HG03378 (cell line): ENCODE measurements at regions not wholly inside any gene's neighbourhood (a gene's known extent, or its start where the extent isn't known, plus 50 kb on each side); places are given as distances from the start of the nearest gene placed in this dataset.
A peak's percentile ranks its signal among the peaks of the same experiment; 100 is the strongest.

Source experiments
- ATAC-seq: cut with Tn5 transposase; IDR thresholded peaks from one replicate; pipeline ENCODE4 v1.9.1; 2021; ENCODE audit warnings: mild to moderate bottlenecking, moderate library complexity; ENCODE audit not compliant: unreplicated experiment

DNA sequence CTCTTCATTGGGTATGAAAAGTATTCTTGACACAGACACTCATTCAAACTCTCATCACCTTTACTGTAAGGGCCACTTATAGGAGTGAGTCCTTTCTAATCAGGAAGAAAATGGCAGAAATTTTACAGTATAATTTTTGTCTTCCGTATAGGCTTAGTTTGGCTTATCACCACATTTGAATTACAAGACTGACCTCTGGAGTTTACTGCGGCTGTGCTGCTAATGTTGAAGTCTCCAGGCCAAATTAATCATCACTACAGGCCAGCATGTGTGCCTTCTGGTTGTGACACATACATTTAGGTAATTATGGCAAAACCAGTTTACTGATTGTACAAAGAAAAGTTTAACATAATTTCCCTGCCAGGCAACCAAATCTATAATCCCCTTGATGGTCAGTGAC, 753.6 kb upstream of the GCFC2 start:
- ATAC-seq, result no peak

DNA sequence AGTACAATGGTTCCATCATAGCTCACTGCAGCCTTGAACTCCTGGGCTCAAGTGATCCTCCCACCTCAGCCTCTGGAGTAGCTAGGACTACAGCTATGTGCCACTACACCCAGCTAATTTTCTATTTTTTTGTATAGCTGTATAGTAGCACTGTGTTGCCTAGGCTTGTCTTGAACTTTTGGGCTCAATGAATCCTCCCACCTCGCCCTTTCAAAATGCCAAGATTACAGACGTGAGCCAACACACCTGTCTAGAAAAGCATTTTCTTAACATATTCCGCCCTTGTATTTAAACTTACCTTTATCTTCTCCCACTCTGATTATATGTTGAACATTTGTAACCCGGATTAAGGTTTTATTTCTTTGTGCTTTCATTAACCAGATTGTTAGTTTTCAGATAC, 750.7 kb upstream of the GCFC2 start:
- no peak for ATAC-seq

DNA sequence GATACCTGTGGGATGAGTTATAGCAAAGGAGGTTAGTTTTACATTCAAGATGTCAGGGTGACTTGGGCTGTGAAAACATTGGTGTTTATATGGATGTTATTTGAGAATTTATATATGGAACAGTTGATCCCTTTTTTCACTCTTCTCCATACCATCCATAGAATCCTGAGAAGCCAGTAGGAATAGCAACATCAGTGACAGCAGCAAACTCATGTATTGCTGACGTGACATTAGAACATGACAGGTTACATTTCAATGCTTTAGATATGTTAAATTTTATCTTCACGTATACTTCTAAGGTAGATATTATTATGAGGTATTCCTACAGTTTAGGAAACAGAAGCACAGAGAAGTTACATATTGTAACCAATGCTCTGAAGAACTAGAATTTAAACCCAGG, 745.2 kb upstream of the GCFC2 start:
- ATAC-seq, result no peak

DNA sequence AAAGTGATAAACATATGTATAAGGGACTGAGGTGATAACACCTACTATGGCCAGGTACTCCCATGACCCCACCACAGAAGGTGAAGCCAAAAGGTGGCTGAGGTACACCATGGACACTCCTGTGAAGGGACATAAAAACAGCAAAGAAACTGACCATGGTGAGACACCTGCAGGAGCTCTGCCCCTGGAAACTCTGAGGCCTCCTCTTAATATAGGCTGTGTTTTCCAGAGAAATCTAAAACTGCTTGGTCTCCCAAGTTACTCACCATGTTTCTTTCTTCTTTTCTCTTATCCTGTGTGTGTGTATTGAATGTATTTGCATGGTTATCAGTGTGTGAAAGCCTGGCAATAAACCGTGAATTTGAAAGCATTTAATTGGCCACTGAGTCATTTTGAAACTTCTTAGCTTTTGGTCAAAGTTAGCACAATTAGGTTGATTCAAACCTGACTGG, 739.3 kb upstream of the GCFC2 start:
- ATAC-seq, result peak; percentile 60

DNA sequence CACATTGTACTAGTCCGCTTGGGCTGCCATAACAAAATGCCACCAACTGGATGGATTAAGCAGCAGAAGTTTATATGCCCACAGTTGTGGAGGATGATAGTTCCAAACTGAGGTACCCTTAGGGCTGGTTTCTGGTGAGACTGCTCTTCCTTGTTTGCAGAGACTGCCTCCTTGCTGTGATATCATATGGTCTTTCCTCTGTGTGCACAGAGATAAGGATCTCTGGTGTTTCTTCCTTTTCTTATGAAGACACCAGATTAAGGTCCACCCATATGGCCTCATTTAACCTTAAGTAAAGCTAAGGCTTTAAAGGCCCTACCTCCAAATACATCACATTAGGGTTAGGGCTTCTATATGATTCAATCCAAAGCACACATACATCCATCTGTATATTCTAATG, 738.2 kb upstream of the GCFC2 start:
- no peak for ATAC-seq

DNA sequence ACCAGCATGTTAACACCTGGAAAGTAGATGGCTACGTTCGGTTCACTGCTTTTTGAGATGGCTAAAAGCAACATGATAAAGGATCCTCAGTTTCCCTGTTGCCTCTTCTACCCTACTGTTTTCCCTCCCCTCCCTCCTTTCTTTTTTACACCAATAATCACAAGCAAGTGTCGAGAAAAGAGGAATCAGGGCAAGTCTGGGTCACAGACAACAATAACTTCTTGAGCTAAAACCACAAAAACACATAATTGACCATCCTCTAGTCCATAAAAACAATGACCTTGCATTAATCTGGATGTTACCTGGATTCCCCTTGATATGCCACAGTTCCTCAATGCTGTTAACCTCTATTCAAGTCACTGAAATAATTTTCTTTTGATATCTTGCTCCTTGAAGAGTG, 736.6 kb upstream of the GCFC2 start:
- no peak for ATAC-seq

DNA sequence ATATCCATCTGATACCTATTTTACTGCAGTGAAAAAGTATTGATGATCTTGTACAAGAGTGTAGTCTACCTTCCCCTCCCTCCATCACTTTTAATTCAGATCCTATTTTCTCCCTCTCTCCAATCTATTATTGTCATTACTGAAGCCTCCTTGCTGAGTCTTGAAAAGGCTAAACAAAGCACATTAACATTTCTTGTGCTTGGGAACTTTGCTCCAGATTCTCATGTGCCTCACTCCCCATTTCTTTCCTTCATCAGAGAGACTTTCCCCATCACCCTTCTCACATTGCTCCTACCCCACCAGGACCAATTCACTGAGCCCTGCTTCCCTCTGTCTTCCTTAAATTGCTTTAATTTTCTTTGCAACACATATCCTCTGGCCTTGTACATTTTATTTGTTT, 736.2 kb upstream of the GCFC2 start:
- ATAC-seq, result no peak

DNA sequence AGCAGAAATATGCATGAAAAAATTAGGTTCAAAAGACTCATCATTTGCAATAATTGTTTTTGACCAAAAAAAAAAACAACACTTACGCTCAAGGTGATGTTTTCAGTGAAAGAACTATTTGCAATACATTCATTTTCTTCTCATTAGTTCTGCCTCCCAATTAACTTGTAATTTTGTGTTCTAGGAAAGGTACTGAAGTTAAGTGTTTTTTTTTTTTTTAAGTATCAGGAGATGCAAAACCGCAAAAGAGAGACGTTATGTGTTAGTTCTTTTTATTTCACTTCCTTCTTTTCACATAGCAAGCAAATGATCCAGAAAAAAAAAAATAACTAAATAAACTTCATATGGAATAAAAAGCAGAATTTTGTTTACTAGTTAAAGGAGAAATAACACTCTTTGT, 735.2 kb upstream of the GCFC2 start:
- no peak for ATAC-seq

DNA sequence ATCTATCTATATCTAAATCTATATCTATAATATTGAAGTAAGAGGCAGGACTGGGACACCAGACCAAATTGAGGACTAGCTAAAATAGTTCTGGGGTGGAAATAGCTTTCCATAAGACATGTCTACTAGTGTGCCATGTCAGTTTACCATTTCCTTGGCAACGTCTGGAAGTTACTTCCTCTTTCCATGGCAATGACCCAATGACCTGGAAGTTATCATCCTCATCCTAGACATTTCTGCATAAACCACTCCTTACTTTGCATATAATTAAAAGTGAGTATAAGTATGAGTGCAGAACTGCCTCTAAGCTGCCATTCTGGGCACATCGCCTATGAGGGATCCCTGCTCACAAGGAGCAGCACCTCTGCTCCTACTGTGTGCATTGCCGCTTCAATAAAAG, 734.0 kb upstream of the GCFC2 start:
- no peak for ATAC-seq

DNA sequence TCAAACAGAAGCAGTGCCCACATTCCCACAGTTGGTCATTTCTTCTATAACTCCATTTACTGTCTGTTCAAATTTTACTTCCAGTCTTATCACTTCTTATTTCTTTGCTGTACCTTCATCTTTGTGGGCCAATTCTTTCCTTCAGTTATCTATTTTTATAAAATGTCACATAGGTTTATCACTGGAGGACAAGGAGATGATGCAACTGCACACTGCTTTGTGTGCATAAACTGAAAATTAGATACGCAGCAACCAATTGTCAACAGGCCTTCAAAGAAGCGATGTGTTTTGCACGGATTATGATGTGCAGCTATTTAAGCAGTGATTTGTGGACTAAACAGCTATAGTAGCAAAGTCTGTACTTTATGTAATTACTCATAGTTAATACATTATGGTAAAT, 726.8 kb upstream of the GCFC2 start:
- no peak for ATAC-seq

DNA sequence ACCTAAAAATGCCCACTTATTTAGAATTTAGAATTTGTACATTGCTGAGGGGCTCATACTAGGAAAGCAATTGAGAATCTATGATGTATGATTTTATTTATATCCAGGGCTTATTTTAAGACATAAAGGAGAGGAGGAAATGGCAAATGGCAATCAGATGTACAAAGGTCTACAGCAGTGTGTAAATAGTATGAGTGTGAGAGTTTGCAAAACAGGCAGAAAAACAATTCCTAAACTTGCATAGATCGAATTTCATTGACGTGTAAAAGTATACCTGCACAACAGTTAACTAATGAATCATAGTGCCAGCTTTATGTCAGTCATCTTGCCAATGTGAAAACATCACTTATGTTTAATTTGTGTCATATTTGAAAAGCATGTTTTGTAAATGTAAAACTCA, 718.7 kb upstream of the GCFC2 start:
- no peak for ATAC-seq

DNA sequence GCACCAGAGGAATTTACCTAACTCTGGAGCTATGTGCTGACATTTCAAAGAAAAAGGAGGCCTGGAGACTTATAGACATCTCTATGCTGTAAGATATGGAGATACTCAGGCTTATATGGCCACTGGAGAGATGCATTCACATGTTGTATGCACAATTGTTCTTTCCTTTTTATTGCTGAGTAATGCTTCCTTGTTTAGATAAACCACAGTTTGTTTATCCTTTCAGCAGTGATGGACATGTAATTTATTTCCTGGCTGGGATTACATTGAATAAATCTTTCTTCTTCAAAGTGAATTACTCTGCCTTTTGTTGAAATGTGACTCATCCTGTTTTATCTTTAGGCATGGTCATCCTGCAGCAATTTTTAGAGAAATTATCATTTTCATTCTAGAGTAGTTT, 716.7 kb upstream of the GCFC2 start:
- ATAC-seq, result no peak

DNA sequence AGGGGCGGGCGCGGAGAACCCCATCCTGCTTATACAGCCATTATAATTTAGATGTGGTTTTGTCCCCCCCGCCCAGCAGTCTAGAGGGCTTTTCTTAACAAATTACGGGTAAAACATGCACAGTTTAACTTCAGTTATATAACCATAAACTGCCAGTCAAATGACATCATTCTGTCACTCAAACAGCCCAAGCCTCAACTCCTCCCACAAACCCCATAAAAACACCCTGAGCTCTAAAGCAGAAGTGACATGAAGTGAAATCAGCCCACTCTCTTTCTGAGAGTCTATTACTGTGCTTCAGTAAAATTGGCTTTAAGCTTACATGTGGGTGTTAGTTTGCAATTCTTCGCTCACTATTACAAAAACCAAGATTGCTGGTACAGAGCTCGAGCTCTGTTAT, 705.1 kb upstream of the GCFC2 start:
- ATAC-seq, result no peak

DNA sequence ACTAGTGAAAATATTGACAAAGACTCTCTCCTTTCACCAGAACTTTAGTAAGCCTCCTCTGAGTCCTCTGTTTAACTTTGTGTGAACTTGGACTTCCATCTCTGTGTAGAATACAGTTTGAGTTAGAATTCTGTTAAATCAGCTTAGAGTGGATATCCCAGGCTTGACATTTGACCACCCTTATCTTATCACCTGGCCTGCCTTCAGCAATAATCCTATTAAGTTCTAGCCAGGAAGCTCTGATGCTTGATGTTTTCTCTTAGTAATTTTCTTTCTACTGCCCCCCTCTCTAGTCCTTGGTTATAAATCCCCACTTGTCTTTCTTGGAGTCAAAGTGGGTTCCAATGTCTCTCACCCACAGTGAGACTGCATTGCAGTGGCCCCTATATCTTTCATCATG, 702.7 kb upstream of the GCFC2 start:
- ATAC-seq, result no peak

DNA sequence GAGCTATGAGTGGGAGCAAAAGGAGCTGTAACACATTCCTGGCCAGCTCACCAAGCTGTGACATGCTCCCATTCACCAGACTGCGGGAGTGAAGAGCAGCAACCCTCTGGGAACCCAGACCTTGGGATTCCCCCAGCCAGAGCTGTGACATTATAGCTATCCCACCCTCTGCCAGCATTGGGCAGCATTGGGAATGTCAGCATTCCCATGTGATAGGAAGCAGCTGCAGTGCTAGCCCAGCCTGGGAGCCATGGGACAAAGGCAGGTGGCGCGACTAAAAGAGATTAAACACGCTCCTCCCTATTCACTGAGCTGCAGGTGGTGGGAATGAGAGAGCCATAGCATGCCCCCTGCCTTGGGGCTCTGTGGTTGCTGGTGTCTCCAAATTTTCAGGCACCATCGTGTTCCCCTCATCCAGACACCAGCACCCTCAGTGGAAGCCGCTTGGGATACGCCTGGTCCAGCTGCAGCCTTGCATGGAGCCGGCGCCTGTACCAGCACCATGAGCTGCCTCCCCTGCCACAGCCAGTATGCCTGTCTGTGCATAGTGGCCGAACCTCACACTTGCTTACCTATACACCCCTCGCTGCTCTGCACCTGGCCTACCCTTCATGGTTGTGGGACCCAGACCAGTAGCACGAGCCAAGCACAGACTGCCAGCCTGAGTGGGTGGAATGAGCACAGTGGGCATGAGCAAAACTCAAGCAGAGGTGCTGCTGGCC, 695.6 kb upstream of the GCFC2 start:
- ATAC-seq, result no peak

DNA sequence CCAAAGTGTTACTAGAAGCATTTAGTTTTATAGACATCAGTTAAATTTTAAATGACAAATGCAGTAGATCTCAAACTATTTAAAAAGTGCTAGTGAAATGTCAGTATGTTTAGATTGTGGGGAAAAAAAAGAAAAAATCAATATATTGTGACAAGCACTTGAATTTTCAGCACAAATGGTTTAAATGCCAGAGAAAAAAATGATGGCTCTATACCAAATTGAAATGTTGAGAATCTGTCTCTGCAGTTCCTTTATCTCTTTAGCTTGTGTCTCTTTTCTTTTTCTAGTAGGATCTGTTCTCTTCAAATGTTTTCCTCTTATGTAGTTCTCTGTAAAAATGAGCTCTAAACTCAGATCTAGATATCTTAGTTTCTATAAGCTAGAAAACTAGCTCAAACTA, 682.6 kb upstream of the GCFC2 start:
- ATAC-seq, result no peak

DNA sequence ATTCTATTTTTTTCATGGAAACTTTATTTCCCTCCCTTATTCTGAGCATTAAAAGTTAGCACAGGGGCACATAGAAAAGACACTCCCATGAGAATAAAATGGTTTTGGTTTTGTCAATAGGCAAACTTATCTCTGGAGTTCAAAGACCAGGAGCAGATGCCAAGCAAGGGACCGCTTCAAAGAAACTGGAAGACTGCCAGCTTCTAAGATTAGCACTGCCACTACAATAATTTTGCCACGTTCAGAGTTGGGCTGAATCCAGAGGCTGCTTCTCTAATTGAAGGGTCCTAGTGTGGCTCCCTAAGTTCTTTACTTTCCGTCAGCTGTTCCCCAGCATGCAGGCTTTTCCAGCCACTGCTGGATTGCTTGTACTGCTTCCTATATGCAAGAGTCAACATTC, 681.0 kb upstream of the GCFC2 start:
- no peak for ATAC-seq

DNA sequence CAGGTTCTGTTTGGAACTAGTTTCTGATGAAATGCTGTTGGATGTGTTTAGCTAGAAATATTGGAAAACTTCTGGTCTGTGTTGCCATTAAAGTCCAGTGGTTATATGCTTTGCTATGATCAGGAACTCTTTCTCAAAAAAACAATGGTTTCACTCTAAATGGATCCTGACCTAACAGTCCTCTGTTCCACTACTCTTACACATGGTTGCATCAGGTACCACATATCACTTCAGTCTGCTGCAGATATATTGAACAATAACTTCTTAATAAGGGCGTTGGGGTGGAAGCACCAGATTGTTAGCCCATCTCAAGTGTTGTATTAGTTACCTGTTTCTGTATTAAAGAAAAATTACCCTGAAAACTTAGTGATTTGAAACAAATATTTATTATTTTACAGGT, 676.6 kb upstream of the GCFC2 start:
- ATAC-seq, result no peak

DNA sequence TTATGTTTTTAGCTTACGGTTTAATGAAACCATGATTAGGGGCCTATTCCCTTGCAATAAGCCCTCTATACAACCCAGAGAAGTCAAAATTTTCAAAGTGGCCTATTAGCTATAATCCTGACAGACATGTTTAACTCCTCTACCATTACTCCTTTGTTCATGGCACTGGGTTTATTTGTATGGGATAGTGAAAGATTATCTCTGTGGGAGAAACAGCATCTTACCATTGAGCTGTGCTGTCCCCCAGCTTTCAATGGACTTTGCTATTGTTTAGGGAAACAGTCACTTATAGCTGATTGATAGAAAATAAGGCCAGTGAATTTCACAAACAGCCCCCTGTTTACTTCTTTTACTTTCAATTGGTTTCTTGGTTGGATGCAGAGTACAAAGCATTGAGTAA, 675.2 kb upstream of the GCFC2 start:
- no peak for ATAC-seq

DNA sequence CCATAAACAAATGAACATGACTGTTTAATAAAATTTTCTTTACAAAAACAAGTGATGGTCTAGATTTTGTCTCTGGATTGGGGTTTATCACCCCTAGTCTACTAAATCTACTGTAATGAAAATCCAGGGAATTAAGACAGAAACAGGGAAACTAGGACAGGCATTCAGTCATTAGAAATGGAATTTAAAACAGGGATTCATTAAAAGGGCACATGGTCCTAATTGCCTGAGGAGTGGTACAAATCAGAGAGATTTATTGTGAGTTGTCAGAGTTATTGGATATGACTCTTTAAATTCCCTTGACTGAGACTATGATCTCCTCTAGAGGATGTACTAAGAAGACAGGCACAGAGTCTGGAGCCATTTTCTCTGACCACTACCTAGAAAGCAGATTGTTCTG, 670.9 kb upstream of the GCFC2 start:
- ATAC-seq, result no peak

DNA sequence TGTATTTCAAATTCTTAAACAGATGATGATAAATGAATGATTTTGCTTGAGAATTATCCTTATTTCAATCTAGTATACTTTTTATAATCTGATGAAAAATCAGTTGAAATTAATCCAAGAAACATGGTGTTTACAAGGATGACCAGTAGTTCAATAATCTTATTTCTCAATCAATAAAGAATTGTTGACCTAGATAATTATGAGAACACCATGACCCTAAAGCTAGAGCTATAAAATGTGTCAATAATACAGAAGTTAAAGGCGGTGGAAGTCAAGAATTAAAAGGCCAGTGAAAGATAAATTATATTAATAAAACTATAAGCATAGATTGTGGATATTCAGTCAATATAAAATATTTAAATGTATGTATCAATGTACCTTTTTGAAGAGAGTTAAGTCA, 667.4 kb upstream of the GCFC2 start:
- no peak for ATAC-seq

DNA sequence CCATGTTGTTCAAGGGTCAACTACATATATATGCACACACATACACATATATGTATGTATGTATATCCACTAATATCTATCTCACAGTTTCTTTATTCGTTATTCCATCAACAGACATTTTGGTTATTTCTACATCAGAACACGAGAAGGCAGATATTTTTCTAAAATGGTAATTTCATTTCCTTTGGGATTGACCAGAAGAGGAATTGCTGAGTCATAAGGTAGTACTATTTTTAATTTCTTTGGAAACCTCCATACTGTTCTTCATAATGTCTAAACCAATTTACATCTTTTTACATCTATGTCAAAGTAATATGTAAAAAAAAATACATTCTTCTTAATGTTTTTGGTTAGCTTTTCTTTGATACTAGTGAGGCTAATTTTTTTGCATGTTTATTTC, 630.7 kb upstream of the GCFC2 start:
- no peak for ATAC-seq

DNA sequence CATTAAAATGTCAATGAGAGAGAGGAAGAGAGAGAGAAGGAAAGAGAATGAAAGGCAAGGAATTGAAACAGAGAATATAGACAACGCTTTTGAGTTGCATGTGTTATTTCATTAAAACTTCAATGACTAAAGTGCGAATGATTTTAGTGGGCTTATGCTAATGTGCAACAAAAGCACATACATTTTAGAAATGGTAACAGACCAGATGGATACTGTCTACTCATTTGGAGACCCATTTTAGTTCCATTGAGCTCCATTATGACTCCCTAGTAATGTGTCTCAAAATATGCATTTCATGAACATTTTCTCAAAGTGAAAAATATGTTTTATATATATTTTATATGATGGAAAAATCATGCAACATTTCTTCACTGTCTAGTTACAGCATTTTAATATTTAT, 622.2 kb upstream of the GCFC2 start:
- no peak for ATAC-seq
